GM21786 (cell line): ENCODE measurements at regions not wholly inside any gene's neighbourhood (a gene's known extent, or its start where the extent isn't known, plus 50 kb on each side); places are given as distances from the start of the nearest gene placed in this dataset.

Experiments used
- ATAC-seq: cut with Tn5 transposase; IDR thresholded peaks from one replicate; pipeline ENCODE4 v1.9.1; 2021; ENCODE audit not compliant: unreplicated experiment

- ATAC-seq, result no peak
Observed at GRCh38 chr10:125226005-125226404, 65.6 kb upstream of the CTBP2 start.

- no peak for ATAC-seq
Observed at GRCh38 chr10:125225051-125225450, 64.7 kb upstream of the CTBP2 start.

- ATAC-seq, result no peak
Observed at GRCh38 chr10:125222515-125223308, 62.3 kb upstream of the CTBP2 start.

GRCh38 chr10:125221716-125222115 lies 61.4 kb upstream of the CTBP2 start:
- ATAC-seq, result no peak

- no peak for ATAC-seq
Observed at GRCh38 chr10:125219776-125220175, 59.4 kb upstream of the CTBP2 start.

GRCh38 chr10:125218967-125219366 lies 58.6 kb upstream of the CTBP2 start:
- no peak for ATAC-seq

GRCh38 chr10:125217990-125218675 lies 57.8 kb upstream of the CTBP2 start:
- ATAC-seq, result no peak

GRCh38 chr10:125216861-125217260 lies 56.5 kb upstream of the CTBP2 start:
- ATAC-seq, result no peak

GRCh38 chr10:125216309-125216708 lies 55.9 kb upstream of the CTBP2 start:
- no peak for ATAC-seq

GRCh38 chr10:125214283-125214570 lies 53.9 kb upstream of the CTBP2 start:
- no peak for ATAC-seq

GRCh38 chr10:125213541-125214282 lies 53.3 kb upstream of the CTBP2 start:
- ATAC-seq, result no peak

- no peak for ATAC-seq
Observed at GRCh38 chr10:125212150-125212809, 51.9 kb upstream of the CTBP2 start.
